GM23338 (cell line): ENCODE measurements at regions not wholly inside any gene's neighbourhood (a gene's known extent, or its start where the extent isn't known, plus 50 kb on each side); places are given as distances from the start of the nearest gene placed in this dataset.

Source experiments
- ATAC-seq: fragments of 200-7000 bp; cut with Tn5 transposase; 3 replicates; pipeline ENCODE4 v1.9.1; 2020
- DNase-seq: peaks from one replicate; pipeline ENCODE4 v3.0.0-alpha.2; 2015; ENCODE audit warnings: low spot score
- H2AFZ ChIP-seq: fragments of 200-600 bp; sonication (generic); 2 replicates; pipeline ENCODE4 v1.8.0; 2016; ENCODE audit warnings: antibody characterized with exemption, mild to moderate bottlenecking, moderate library complexity
- H3F3A ChIP-seq: fragments of 200-600 bp; sonication (generic); replicated peaks from 2 replicates; pipeline ENCODE4 v1.8.0; 2017; ENCODE audit warnings: antibody characterized with exemption, mixed run types, low read depth
- H3K27ac ChIP-seq: fragments of 200-600 bp; sonication (generic); 2 replicates; pipeline ENCODE4 v1.6.1; 2016; ENCODE audit warnings: low read depth
- H3K27me3 ChIP-seq: fragments of 200-600 bp; sonication (generic); 2 replicates; pipeline ENCODE4 v1.8.0; 2016; ENCODE audit warnings: mild to moderate bottlenecking, mixed run types, moderate library complexity; ENCODE audit not compliant: insufficient read depth
- H3K36me3 ChIP-seq: fragments of 200-600 bp; sonication (generic); 2 replicates; pipeline ENCODE4 v1.8.0; 2016; ENCODE audit warnings: mild to moderate bottlenecking; ENCODE audit not compliant: insufficient read depth
- H3K4me1 ChIP-seq: fragments of 200-600 bp; sonication (generic); 2 replicates; pipeline ENCODE4 v1.8.0; 2016; ENCODE audit warnings: mild to moderate bottlenecking, moderate library complexity; ENCODE audit not compliant: insufficient read depth
- H3K4me2 ChIP-seq: fragments of 200-600 bp; sonication (generic); 2 replicates; pipeline ENCODE4 v1.7.1; 2017; ENCODE audit warnings: mixed run types
- H3K4me3 ChIP-seq: fragments of 200-600 bp; sonication (generic); 2 replicates; pipeline ENCODE4 v1.6.1; 2016; ENCODE audit warnings: mixed run types
- H3K79me2 ChIP-seq: fragments of 200-600 bp; sonication (generic); replicated peaks from 2 replicates; pipeline ENCODE4 v1.8.0; 2017; ENCODE audit warnings: mild to moderate bottlenecking; ENCODE audit not compliant: insufficient read depth
- H3K9me2 ChIP-seq: fragments of 200-600 bp; sonication (generic); 2 replicates; pipeline ENCODE4 v1.8.0; 2017; ENCODE audit not compliant: insufficient read depth
- H4K20me1 ChIP-seq: fragments of 200-600 bp; sonication (generic); replicated peaks from 2 replicates; pipeline ENCODE4 v1.8.0; 2017; ENCODE audit warnings: mild to moderate bottlenecking; ENCODE audit not compliant: insufficient read depth
- H3K27ac Mint-ChIP-seq: 2 replicates; pipeline ENCODE4 v1.8.0; 2020; ENCODE audit warnings: inconsistent platforms, mild to moderate bottlenecking, moderate library complexity, mixed read lengths
- H3K27me3 Mint-ChIP-seq: 3 replicates; pipeline ENCODE4 v1.8.0; 2022; ENCODE audit warnings: low read depth, mild to moderate bottlenecking, moderate library complexity, mixed read lengths, inconsistent platforms; ENCODE audit not compliant: insufficient read depth, poor library complexity
- H3K36me3 Mint-ChIP-seq: 3 replicates; pipeline ENCODE4 v1.8.0; 2021; ENCODE audit warnings: low read depth, mild to moderate bottlenecking, inconsistent platforms, moderate library complexity, mixed read lengths
- H3K4me1 Mint-ChIP-seq: 3 replicates; pipeline ENCODE4 v1.8.0; 2020; ENCODE audit warnings: mild to moderate bottlenecking, inconsistent platforms, mixed read lengths
- H3K4me3 Mint-ChIP-seq: 3 replicates; pipeline ENCODE4 v1.8.0; 2021; ENCODE audit warnings: moderate library complexity, mild to moderate bottlenecking, inconsistent platforms, mixed read lengths
- H3K9me3 Mint-ChIP-seq: 3 replicates; pipeline ENCODE4 v1.8.0; 2020; ENCODE audit warnings: moderate library complexity, mild to moderate bottlenecking, inconsistent platforms, mixed read lengths
- CREB1 ChIP-seq: fragments of 250-450 bp; sonication (Bioruptor Pico); IDR thresholded peaks from 2 replicates; pipeline ENCODE4 v1.5.0; 2020; ENCODE audit warnings: low read depth, mild to moderate bottlenecking, moderate library complexity
- CTCF ChIP-seq, 2 experiments: fragments of 200-600 bp in 1 of 2; sonication (generic) in 1 of 2; conservative IDR thresholded peaks; 2 replicates each; pipeline versions ENCODE4 v1.5.1 to v1.6.1; 2016 to 2017; ENCODE audit warnings: antibody characterized with exemption in 2 of 2, low read depth in 2 of 2, mild to moderate bottlenecking in 2 of 2, moderate library complexity in 1 of 2
- ETS1 ChIP-seq: IDR thresholded peaks from 2 replicates; pipeline ENCODE4 v1.6.1; 2016; ENCODE audit warnings: antibody characterized with exemption
- EZH2 ChIP-seq: fragments of 200-600 bp; sonication (generic); IDR thresholded peaks from one replicate; pipeline ENCODE4 v1.8.0; 2017; ENCODE audit warnings: antibody characterized with exemption, mild to moderate bottlenecking, low read depth; ENCODE audit not compliant: unreplicated experiment
- EZH2phosphoT487 ChIP-seq: fragments of 200-600 bp; sonication (generic); IDR thresholded peaks from one replicate; pipeline ENCODE4 v1.8.1; 2018; ENCODE audit warnings: antibody characterized with exemption; ENCODE audit not compliant: unreplicated experiment
- JUNB ChIP-seq: IDR thresholded peaks from one replicate; pipeline ENCODE4 v1.6.1; 2016; ENCODE audit warnings: antibody characterized with exemption; ENCODE audit not compliant: unreplicated experiment
- NANOG ChIP-seq: IDR thresholded peaks from 2 replicates; pipeline ENCODE4 v1.6.1; 2016; ENCODE audit warnings: antibody characterized with exemption, borderline replicate concordance
- POLR2AphosphoS5 ChIP-seq: IDR thresholded peaks from 2 replicates; pipeline ENCODE4 v1.6.1; 2016; ENCODE audit warnings: antibody characterized with exemption, low read depth
- REST ChIP-seq: IDR thresholded peaks from one replicate; pipeline ENCODE4 v1.6.1; 2018; ENCODE audit warnings: antibody characterized with exemption; ENCODE audit not compliant: unreplicated experiment
- STAT1 ChIP-seq: IDR thresholded peaks from one replicate; pipeline ENCODE4 v1.6.1; 2016; ENCODE audit warnings: antibody characterized with exemption; ENCODE audit not compliant: unreplicated experiment
- ZNF114 ChIP-seq: fragments of 250-450 bp; sonication (Bioruptor Pico); IDR thresholded peaks from 2 replicates; pipeline ENCODE4 v1.5.0; 2020; ENCODE audit warnings: mild to moderate bottlenecking, moderate library complexity
- ZNF331 ChIP-seq: fragments of 250-450 bp; sonication (Bioruptor Pico); IDR thresholded peaks from 2 replicates; pipeline ENCODE4 v1.5.0; 2020; ENCODE audit warnings: low read depth, mild to moderate bottlenecking, moderate library complexity
- TF ChIP-seq, protein P1 (sequence below): fragments of 250-450 bp; sonication (Bioruptor Pico); IDR thresholded peaks from 2 replicates; pipeline ENCODE4 v1.5.0; 2020; ENCODE audit warnings: mild to moderate bottlenecking, moderate library complexity

DNA sequence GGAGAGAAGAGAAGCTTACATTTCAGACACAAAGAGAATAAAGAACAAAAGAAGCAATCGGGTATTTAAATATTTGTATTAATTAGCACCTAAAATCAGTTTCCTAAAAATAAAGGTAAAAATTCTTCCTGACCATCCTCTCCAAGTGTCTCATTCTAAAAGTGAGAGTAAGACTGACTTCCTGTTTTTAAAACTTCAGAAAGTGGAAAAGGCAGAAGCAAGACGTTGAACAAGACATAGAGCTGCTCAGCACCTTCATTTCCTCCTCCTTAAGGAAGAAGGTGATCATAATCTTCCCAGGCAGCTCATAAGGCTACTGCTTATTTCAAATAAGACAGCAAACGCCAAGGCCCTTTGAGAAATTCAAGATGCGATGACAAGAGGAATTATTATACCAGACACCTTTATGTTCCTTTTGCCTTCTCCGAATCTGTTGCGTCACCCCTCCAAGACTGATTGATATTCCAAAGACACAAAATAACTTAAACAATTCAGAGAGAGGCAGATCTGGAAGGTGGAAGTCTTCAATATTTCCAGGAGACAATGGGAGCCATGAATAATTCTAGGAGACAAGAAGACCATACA lies 238.8 kb upstream of the TLE3 start:
- no peaks in the 10 kb centered on the region for H3F3A ChIP-seq
- TF ChIP-seq NANOG (no peak), ETS1 (no peak), EZH2 (no peak), CREB1 (CRISPR knock-in tag) (no peak), STAT1 (no peak), POLR2AphosphoS5 (no peak), EZH2phosphoT487 (no peak), REST (no peak), ZNF114 (CRISPR knock-in tag) (no peak), ZNF331 (CRISPR knock-in tag) (no peak), CTCF (conservative IDR thresholded peaks at IDR 0.05; ENCODE audit: low read depth in 2 of 2) (no peak), JUNB (no peak)
- TF ChIP-seq, protein P1, sequence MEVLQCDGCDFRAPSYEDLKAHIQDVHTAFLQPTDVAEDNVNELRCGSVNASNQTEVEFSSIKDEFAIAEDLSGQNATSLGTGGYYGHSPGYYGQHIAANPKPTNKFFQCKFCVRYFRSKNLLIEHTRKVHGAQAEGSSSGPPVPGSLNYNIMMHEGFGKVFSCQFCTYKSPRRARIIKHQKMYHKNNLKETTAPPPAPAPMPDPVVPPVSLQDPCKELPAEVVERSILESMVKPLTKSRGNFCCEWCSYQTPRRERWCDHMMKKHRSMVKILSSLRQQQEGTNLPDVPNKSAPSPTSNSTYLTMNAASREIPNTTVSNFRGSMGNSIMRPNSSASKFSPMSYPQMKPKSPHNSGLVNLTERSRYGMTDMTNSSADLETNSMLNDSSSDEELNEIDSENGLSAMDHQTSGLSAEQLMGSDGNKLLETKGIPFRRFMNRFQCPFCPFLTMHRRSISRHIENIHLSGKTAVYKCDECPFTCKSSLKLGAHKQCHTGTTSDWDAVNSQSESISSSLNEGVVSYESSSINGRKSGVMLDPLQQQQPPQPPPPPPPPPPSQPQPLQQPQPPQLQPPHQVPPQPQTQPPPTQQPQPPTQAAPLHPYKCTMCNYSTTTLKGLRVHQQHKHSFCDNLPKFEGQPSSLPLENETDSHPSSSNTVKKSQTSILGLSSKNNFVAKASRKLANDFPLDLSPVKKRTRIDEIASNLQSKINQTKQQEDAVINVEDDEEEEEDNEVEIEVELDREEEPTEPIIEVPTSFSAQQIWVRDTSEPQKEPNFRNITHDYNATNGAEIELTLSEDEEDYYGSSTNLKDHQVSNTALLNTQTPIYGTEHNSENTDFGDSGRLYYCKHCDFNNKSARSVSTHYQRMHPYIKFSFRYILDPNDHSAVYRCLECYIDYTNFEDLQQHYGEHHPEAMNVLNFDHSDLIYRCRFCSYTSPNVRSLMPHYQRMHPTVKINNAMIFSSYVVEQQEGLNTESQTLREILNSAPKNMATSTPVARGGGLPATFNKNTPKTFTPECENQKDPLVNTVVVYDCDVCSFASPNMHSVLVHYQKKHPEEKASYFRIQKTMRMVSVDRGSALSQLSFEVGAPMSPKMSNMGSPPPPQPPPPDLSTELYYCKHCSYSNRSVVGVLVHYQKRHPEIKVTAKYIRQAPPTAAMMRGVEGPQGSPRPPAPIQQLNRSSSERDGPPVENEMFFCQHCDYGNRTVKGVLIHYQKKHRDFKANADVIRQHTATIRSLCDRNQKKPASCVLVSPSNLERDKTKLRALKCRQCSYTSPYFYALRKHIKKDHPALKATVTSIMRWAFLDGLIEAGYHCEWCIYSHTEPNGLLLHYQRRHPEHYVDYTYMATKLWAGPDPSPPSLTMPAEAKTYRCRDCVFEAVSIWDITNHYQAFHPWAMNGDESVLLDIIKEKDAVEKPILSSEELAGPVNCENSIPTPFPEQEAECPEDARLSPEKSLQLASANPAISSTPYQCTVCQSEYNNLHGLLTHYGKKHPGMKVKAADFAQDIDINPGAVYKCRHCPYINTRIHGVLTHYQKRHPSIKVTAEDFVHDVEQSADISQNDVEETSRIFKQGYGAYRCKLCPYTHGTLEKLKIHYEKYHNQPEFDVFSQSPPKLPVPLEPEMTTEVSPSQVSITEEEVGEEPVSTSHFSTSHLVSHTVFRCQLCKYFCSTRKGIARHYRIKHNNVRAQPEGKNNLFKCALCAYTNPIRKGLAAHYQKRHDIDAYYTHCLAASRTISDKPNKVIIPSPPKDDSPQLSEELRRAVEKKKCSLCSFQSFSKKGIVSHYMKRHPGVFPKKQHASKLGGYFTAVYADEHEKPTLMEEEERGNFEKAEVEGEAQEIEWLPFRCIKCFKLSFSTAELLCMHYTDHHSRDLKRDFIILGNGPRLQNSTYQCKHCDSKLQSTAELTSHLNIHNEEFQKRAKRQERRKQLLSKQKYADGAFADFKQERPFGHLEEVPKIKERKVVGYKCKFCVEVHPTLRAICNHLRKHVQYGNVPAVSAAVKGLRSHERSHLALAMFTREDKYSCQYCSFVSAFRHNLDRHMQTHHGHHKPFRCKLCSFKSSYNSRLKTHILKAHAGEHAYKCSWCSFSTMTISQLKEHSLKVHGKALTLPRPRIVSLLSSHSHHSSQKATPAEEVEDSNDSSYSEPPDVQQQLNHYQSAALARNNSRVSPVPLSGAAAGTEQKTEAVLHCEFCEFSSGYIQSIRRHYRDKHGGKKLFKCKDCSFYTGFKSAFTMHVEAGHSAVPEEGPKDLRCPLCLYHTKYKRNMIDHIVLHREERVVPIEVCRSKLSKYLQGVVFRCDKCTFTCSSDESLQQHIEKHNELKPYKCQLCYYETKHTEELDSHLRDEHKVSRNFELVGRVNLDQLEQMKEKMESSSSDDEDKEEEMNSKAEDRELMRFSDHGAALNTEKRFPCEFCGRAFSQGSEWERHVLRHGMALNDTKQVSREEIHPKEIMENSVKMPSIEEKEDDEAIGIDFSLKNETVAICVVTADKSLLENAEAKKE (CRISPR knock-in tag) = no peak
- H4K20me1 ChIP-seq = no peaks in the 10 kb centered on the region
- no peaks in the 10 kb centered on the region for H3K4me1 Mint-ChIP-seq
- no peaks in the 10 kb centered on the region for H3K27me3 ChIP-seq
- no peaks in the 10 kb centered on the region for H3K36me3 ChIP-seq
- no peak for ATAC-seq
- no peak overlapping the region for H3K27ac ChIP-seq
- no peak overlapping the region for H3K4me3 ChIP-seq
- peaks cover 2% of the 10 kb centered on the region for H3K27me3 Mint-ChIP-seq
- H3K4me3 Mint-ChIP-seq = no peak overlapping the region
- no peaks in the 10 kb centered on the region for H3K4me1 ChIP-seq
- H3K79me2 ChIP-seq = no peaks in the 10 kb centered on the region
- no peak for DNase-seq
- H3K36me3 Mint-ChIP-seq = peaks cover 12% of the 10 kb centered on the region; the same call in 2 of the 3 replicates
- H3K4me2 ChIP-seq = no peak overlapping the region
- H3K9me3 Mint-ChIP-seq = peaks cover 29% of the 10 kb centered on the region
- H3K9me2 ChIP-seq = no peaks in the 10 kb centered on the region
- H3K27ac Mint-ChIP-seq = no peak overlapping the region
- H2AFZ ChIP-seq = no peak overlapping the region
